Adrenal gland (tissue), 9 donors: ENCODE measurements at regions not wholly inside any gene's neighbourhood (a gene's known extent, or its start where the extent isn't known, plus 50 kb on each side); places are given as distances from the start of the nearest gene placed in this dataset.

ENCODE experiments used
- DNase-seq, 7 donors: peaks; one replicate each; pipeline ENCODE4 v3.0.0-alpha.2; 2019 to 2020
- H3K27ac ChIP-seq, 5 donors: fragments of 200-600 bp; sonication (generic) in 4 of 5; 1 replicate in 3 of 5; 2 replicates in 2 of 5; pipeline versions ENCODE4 v1.5.1 to v1.8.0; 2016 to 2020; ENCODE audit warnings: mild to moderate bottlenecking in 1 of 5
- H3K27me3 ChIP-seq: fragments of 200-600 bp; 2 replicates; pipeline ENCODE4 v1.8.0; 2021
- H3K36me3 ChIP-seq, 2 donors: fragments of 200-600 bp; replicated peaks in 1 of 2; 1 replicate in 1 of 2; 2 replicates in 1 of 2; pipeline versions ENCODE4 v1.5.1 to v1.8.0; 2018 to 2022
- H3K4me1 ChIP-seq, 2 donors: fragments of 200-600 bp; replicated peaks in 1 of 2; 1 replicate in 1 of 2; 2 replicates in 1 of 2; pipeline versions ENCODE4 v1.5.1 to v1.8.0; 2018 to 2021
- H3K4me3 ChIP-seq, 4 donors: fragments of 200-600 bp; sonication (generic) in 3 of 4; one replicate each; pipeline ENCODE4 v1.5.1; 2016 to 2018
- H3K9me3 ChIP-seq, 3 donors: fragments of 200-600 bp; sonication (generic) in 1 of 3; replicated peaks in 1 of 3; 1 replicate in 2 of 3; 2 replicates in 1 of 3; pipeline versions ENCODE4 v1.5.1 to v1.8.0; 2016 to 2021
- POLR2A ChIP-seq, 2 donors: fragments of 450-650 bp; IDR thresholded peaks; one replicate each; pipeline ENCODE4 v1.6.1; 2017; ENCODE audit warnings: antibody characterized with exemption in 2 of 2, mild to moderate bottlenecking in 2 of 2, moderate library complexity in 1 of 2
- WGBS, 4 donors: extraction: QIAGEN DNeasy Blood & Tissue Kit in 2 of 4; methylation state at CpG; one replicate each; pipeline versions ENCODE4 v1.1.5 to v1.1.7; 2013 to 2017; 5-methylcytosine and 5-hydroxymethylcytosine counted together
- intact Hi-C, 2 donors: fragments of 100-400 bp; cut with DNase I; formaldehyde crosslinking; loops; one replicate each; pipeline versions ENCODE4 v1.14.1 to v1.15.0; 2022 to 2023
- TF ChIP-seq, protein P1 (sequence below), 6 experiments: fragments of 450-650 bp in 4 of 6; fragments of 200-600 bp in 2 of 6; sonication (generic) in 1 of 6; IDR thresholded peaks; 1 replicate in 5 of 6; 2 replicates in 1 of 6; pipeline versions ENCODE4 v1.5.1 to v1.8.0; 2016 to 2021; ENCODE audit warnings: antibody characterized with exemption in 6 of 6, mild to moderate bottlenecking in 2 of 6, moderate library complexity in 1 of 6
- donor health status: healthy with polysubstance abuse.
- donor health status: Bipolar disorder and iron deficiency.
- donor health status: DM: yes; HTN: yes; CAD: no.
- donor health status: DM: no; HTN: no; CAD: no.
- donor health status: DM: no; HTN: no; CAD: no.

DNA sequence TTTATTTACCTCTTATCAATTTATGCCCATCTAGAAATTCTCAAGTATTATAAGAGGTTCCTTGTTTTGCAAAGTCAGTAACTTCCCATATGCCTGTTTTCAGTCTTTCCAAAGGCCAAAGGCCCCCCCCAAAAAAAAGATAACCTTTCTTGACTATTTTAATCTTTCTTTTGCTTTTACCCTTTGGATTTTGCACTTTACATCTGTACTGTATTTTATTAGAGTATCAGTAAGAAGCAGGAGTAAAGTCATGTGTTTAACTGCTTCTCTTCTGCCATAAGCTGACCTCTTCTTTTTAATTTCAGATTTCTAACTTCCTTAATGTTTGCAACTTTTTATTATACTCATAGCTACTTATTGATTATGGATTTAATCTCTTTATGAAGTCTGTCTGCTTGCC is 716.4 kb upstream of the NOVA1 start:
- no peak for DNase-seq
- intact Hi-C loops = no loop called here
- H3K27ac ChIP-seq = no peak overlapping the region
- TF ChIP-seq, protein P1, sequence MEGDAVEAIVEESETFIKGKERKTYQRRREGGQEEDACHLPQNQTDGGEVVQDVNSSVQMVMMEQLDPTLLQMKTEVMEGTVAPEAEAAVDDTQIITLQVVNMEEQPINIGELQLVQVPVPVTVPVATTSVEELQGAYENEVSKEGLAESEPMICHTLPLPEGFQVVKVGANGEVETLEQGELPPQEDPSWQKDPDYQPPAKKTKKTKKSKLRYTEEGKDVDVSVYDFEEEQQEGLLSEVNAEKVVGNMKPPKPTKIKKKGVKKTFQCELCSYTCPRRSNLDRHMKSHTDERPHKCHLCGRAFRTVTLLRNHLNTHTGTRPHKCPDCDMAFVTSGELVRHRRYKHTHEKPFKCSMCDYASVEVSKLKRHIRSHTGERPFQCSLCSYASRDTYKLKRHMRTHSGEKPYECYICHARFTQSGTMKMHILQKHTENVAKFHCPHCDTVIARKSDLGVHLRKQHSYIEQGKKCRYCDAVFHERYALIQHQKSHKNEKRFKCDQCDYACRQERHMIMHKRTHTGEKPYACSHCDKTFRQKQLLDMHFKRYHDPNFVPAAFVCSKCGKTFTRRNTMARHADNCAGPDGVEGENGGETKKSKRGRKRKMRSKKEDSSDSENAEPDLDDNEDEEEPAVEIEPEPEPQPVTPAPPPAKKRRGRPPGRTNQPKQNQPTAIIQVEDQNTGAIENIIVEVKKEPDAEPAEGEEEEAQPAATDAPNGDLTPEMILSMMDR (IDR thresholded peaks at IDR 0.05) = no peak
- TF ChIP-seq POLR2A (IDR thresholded peaks at IDR 0.05) = no peak
- H3K4me1 ChIP-seq = no peaks in the 10 kb centered on the region
- no peaks in the 10 kb centered on the region for H3K36me3 ChIP-seq
- no peak overlapping the region for H3K4me3 ChIP-seq
- H3K27me3 ChIP-seq = no peaks in the 10 kb centered on the region
- no peaks in the 10 kb centered on the region for H3K9me3 ChIP-seq

DNA sequence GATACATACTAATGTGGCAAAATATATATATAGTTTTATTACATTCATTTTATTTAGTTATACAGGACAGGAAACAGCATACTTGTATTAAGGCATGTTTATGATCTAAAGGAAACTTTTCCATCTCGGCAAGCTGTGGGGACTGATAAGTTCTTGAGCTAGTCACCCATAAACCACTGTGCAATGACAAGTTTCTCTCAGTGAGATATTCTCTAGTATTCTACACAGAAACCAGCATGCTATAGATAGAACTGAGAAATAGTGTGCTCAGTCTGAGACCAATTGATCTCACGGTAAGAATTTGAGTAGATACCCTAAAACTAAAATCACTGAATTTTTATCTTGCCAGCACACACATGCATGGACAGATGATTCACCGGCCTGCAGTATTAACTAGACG is 717.6 kb upstream of the NOVA1 start:
- 78 to 83% (median 80%) methylated on average over 4 of the region's 4 CpGs for WGBS, 4 donors

DNA sequence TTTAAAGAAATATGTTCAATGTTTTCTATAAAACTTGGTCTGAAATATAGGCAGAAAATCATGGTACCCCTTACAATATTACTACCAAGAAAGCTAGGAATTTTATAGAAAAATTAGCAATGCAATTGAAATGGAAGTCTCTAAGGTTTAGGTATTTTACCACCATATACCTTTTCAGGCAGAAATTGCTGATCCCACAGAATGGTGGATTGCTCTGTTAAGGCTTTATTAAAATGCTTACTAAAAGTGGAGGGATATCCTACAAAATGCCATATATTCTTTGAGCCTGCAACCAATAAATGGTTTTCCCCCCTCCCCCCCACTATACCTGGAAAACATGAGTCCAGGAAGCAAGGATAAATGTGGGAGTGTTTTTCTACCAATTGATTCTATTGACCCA is 718.1 kb upstream of the NOVA1 start:
- Histone ChIP-seq H3K9me3 (no peaks in the 10 kb centered on the region), H3K27me3 (no peaks in the 10 kb centered on the region), H3K36me3 (no peaks in the 10 kb centered on the region), H3K4me3 (no peak overlapping the region), H3K4me1 (no peaks in the 10 kb centered on the region), H3K27ac (no peak overlapping the region)
- TF ChIP-seq, protein P1 (IDR thresholded peaks at IDR 0.05) = no peak
- no peak for TF ChIP-seq POLR2A (IDR thresholded peaks at IDR 0.05)
- DNase-seq = no peak
- intact Hi-C loops = no loop called here

More for the DNA sequence above, 717.6 kb upstream of the NOVA1 start:
- no peaks in the 10 kb centered on the region for H3K27me3 ChIP-seq
- intact Hi-C loops = no loop called here
- H3K9me3 ChIP-seq = no peaks in the 10 kb centered on the region
- DNase-seq = no peak
- H3K4me3 ChIP-seq = no peak overlapping the region
- no peaks in the 10 kb centered on the region for H3K4me1 ChIP-seq
- no peak for TF ChIP-seq POLR2A (IDR thresholded peaks at IDR 0.05)
- TF ChIP-seq, protein P1 (IDR thresholded peaks at IDR 0.05) = no peak
- H3K27ac ChIP-seq = no peak overlapping the region
- no peaks in the 10 kb centered on the region for H3K36me3 ChIP-seq

DNA sequence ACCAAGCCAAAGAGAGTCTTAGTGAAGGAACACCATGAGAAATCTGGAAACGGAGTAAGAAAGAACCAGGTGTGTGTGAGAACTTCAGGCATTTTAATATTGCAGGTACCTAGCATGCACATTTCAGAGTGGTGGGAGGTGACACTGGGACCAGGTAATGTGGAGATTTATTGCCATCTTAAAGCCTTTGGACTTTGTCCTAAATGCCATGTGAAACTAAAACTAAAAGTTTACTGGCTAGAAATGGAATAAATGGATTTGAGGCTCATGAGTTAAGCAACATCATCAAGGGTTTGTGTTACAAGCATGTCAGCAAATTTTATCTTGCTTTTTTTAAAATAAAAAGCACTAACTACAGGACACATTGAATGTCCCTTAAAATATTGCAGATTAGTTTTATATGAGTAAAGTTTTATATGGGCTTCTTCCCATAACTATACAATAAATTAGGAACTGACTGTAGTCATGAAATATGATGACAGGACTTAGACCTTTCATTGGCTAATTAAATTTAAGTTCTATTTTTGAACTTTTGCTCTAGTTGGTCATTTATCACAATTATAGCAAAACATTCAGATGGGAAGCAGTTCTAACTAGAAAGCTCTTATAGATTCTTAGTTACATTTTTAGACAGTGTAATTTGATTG is 721.1 kb upstream of the NOVA1 start:
- no peak for DNase-seq
- intact Hi-C loops = no loop called here
- H3K4me1 ChIP-seq = no peaks in the 10 kb centered on the region
- no peaks in the 10 kb centered on the region for H3K36me3 ChIP-seq
- no peaks in the 10 kb centered on the region for H3K9me3 ChIP-seq
- TF ChIP-seq, protein P1 (IDR thresholded peaks at IDR 0.05) = no peak
- TF ChIP-seq POLR2A (IDR thresholded peaks at IDR 0.05) = no peak
- WGBS, 4 donors = 61 to 88% (median 80%) methylated on average over 1 of the region's 1 CpG
- no peaks in the 10 kb centered on the region for H3K27me3 ChIP-seq
- no peak overlapping the region for H3K4me3 ChIP-seq
- no peak overlapping the region for H3K27ac ChIP-seq
